Activated CD8-positive, alpha-beta memory T cell treated with anti-CD3 and anti-CD28 coated beads, Interleukin-2, amount 10 ng/mL, durations not matched to agents 7 days and 5 days (primary cell): ENCODE measurements at regions not wholly inside any gene's neighbourhood (a gene's known extent, or its start where the extent isn't known, plus 50 kb on each side); places are given as distances from the start of the nearest gene placed in this dataset.

Experiments
- ATAC-seq: fragments of 150-1000 bp; cut with Tn5 transposase; one replicate; pipeline ENCODE4 v1.10.0; 2021; ENCODE audit warnings: moderate library complexity
- CTCF ChIA-PET: fragments of 350-600 bp; sonication (Branson Sonifier 250); formaldehyde crosslinking; loops from one replicate; lab custom pipeline; 2021; ENCODE audit warnings: antibody characterized with exemption; lab: Charles Lee
- DNase-seq: peaks from one replicate; pipeline ENCODE4 v3.0.0-alpha.2; 2020
- H3K27ac Mint-ChIP-seq: one replicate; pipeline ENCODE4 v1.8.0; 2021; ENCODE audit warnings: mild to moderate bottlenecking, mixed read lengths
- H3K27me3 Mint-ChIP-seq: one replicate; pipeline ENCODE4 v1.8.0; 2021; ENCODE audit warnings: mixed read lengths
- H3K36me3 Mint-ChIP-seq: one replicate; pipeline ENCODE4 v1.8.0; 2021; ENCODE audit warnings: mild to moderate bottlenecking, mixed read lengths
- H3K4me1 Mint-ChIP-seq: one replicate; pipeline ENCODE4 v1.8.0; 2021; ENCODE audit warnings: mixed read lengths
- H3K4me3 Mint-ChIP-seq: one replicate; pipeline ENCODE4 v1.8.0; 2021; ENCODE audit warnings: mild to moderate bottlenecking, moderate library complexity, mixed read lengths
- H3K9me3 Mint-ChIP-seq: one replicate; pipeline ENCODE4 v1.8.0; 2022; ENCODE audit warnings: low read depth, mixed read lengths

DNA sequence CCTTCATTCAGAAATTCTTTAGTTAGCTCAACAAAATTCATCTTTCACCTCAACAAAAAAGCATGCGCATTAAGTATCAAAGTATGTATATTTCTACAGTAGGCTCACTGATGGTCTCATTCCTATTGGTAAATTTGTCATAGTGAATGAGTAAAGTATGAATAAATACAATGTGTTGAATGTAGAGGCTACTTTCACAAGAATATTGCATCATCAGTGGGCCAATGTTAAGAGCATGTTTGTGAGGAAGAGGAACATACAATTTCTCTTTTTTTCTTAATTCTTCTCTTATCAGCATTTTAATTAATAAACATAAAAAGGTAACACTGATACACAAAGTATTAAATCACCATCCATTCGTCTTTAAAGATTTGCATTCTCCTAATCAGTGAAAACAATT lies 505.1 kb downstream of the CETN3 start:
- CTCF ChIA-PET = no interaction called here
- DNase-seq (no peak), ATAC-seq (no peak)
- Mint-ChIP-seq H3K36me3 (no peaks in the 10 kb centered on the region), H3K4me1 (no peaks in the 10 kb centered on the region), H3K4me3 (no peak overlapping the region), H3K27ac (no peak overlapping the region), H3K9me3 (peaks cover 5% of the 10 kb centered on the region), H3K27me3 (no peaks in the 10 kb centered on the region)

DNA sequence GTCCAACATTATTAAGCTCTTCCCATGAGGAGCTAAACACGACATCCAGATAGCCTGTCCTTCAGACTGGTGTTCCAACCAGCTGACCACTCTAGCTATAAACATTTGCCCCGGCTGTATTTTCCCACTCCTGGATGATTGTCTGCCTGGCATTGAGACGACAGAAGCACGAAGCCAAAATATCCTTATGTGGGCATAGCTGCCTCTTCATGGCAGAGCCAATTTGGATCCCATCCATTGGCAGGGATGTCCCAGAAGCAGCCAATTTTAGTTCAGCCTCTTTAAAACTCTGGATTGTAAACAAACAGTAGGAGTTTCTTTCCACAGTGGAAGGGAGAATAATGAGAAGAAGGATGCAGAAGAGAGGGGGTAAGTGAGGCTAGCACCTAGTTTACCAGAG lies 507.6 kb downstream of the CETN3 start:
- H3K9me3 Mint-ChIP-seq = peaks cover 2% of the 10 kb centered on the region
- H3K27ac Mint-ChIP-seq = no peak overlapping the region
- ATAC-seq (no peak), DNase-seq (no peak)
- CTCF ChIA-PET = no interaction called here
- no peaks in the 10 kb centered on the region for H3K27me3 Mint-ChIP-seq
- no peaks in the 10 kb centered on the region for H3K4me1 Mint-ChIP-seq
- H3K36me3 Mint-ChIP-seq = no peaks in the 10 kb centered on the region
- no peak overlapping the region for H3K4me3 Mint-ChIP-seq

DNA sequence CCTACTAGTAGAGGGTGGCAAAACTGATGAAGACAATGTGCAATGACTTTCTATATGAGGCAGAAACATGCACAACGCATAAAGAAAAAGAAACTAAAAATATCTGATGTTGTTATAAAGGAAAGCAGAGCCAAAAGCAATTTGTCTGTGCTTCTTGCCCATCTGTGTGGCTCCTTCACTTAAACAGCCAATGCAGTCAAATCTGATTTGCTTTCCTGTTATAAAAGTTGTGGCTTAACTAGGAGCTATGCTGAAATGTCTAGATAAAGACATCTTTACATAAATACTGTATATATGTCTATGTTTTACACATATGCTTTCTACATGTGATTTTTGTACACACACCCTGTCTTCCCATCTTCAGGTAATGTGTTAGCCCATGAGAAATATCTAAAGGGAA lies 508.2 kb downstream of the CETN3 start:
- no peak for DNase-seq
- Mint-ChIP-seq H3K4me3 (no peak overlapping the region), H3K9me3 (peaks cover 2% of the 10 kb centered on the region), H3K36me3 (no peaks in the 10 kb centered on the region), H3K27ac (no peak overlapping the region), H3K4me1 (no peaks in the 10 kb centered on the region), H3K27me3 (no peaks in the 10 kb centered on the region)
- no peak for ATAC-seq
- CTCF ChIA-PET = no interaction called here

DNA sequence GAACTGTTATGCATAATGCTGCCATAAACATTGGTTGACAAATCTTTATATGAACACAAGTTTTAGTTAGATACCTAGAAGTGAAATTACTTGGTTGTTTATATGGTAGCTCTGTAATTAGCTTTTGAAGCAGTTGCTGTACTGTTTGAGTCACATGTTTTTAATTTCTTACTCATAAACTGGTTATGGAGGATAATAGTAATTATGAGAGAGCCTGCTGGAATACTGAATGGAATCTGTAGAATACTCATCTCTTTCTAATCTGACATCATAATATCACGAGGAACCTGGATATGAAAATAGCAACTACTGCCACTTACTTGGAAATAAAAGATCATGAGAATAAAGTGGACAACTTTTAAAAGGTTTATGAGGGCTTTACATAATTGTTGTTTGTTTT lies 509.2 kb downstream of the CETN3 start:
- Mint-ChIP-seq H3K27me3 (no peaks in the 10 kb centered on the region), H3K36me3 (no peaks in the 10 kb centered on the region), H3K4me1 (no peaks in the 10 kb centered on the region), H3K4me3 (no peak overlapping the region), H3K9me3 (peaks cover 2% of the 10 kb centered on the region), H3K27ac (no peak overlapping the region)
- CTCF ChIA-PET = no interaction called here
- DNase-seq (no peak), ATAC-seq (no peak)

DNA sequence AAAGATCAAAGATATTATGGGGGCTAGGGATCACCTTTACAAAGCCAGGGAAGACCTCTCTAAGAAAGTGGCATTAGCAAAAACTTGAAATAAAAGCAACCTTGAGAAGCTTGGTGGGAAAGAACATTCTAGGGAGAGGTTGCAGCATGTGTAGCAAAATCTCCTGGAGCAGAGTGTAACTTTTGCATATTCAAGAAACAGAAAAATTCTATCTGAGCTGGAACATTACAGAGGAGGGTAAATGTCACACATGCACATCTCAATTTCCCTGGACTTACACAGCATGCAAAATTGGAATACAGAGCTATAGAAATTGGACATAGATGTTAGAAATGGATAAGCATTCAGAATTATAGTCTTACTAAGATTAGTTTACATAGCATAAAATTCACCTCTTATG lies 510.0 kb downstream of the CETN3 start:
- no peak for DNase-seq
- Mint-ChIP-seq H3K4me1 (no peaks in the 10 kb centered on the region), H3K27ac (no peak overlapping the region), H3K4me3 (no peak overlapping the region), H3K9me3 (peaks cover 2% of the 10 kb centered on the region), H3K36me3 (no peaks in the 10 kb centered on the region), H3K27me3 (no peaks in the 10 kb centered on the region)
- ATAC-seq = no peak
- CTCF ChIA-PET = no interaction called here

DNA sequence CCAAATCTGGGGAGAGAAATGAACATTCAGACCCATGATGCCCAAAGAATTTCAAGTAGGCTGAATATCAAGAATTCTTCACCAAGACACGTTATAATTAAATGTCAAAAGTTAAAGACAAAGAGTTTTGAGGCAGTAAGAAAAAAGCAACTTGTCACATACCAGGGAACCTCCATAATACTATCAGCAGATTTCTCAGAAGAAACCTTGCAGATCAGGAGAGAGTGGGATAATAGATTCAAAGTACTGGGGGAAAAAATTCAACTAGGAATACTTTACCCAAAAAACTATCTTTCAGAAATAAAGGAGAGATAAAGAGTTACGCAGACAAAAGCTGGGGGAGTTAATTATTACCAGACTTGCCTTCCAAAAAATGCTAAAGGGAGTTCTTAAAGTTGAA lies 516.0 kb downstream of the CETN3 start:
- no peak for ATAC-seq
- no peak overlapping the region for H3K27ac Mint-ChIP-seq
- H3K27me3 Mint-ChIP-seq = no peaks in the 10 kb centered on the region
- peaks cover 6% of the 10 kb centered on the region for H3K9me3 Mint-ChIP-seq
- no peaks in the 10 kb centered on the region for H3K36me3 Mint-ChIP-seq
- no peaks in the 10 kb centered on the region for H3K4me1 Mint-ChIP-seq
- CTCF ChIA-PET = no interaction called here
- no peak overlapping the region for H3K4me3 Mint-ChIP-seq
- DNase-seq = no peak

DNA sequence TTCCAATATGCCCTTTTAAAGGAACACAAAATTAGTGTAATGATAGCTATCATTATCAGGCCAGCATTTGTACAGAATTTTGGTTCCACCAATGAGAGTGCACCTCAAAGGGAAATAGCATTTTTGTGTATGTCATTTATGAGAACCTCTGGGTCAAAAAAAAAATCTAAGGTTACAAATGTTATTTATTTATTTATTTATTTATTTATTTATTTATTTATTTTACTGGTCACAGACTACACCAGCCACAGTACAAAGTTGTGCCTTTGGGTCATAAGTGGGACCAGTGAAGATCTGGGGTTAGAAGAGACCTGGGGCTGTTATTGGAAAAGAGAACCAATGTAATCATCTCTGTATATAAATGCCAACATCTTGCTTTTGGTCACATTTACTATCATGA lies 523.9 kb downstream of the CETN3 start:
- Mint-ChIP-seq H3K9me3 (peaks cover 2% of the 10 kb centered on the region), H3K36me3 (no peaks in the 10 kb centered on the region), H3K4me1 (no peaks in the 10 kb centered on the region), H3K27me3 (no peaks in the 10 kb centered on the region), H3K4me3 (no peak overlapping the region), H3K27ac (no peak overlapping the region)
- DNase-seq (no peak), ATAC-seq (no peak)
- CTCF ChIA-PET = no interaction called here

DNA sequence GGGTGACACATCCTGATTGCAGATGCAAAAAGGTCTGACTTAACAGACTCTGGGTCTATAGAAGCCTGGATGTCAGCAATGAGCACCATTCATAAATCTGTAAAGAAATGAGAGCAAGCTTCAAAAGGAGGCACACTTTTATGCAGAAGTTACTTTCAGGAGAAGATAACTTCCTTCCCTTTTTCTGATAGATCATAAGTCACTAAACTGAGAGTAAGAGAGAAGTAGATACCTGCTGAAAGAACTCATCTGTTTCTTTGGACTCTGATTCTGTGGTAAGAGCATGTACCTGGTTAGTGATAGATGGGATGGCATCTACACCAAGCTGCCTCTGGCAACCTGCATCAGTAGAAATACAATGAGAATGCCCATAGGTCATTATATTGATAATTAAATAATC lies 525.6 kb downstream of the CETN3 start:
- H3K4me3 Mint-ChIP-seq = no peak overlapping the region
- CTCF ChIA-PET = no interaction called here
- no peaks in the 10 kb centered on the region for H3K27me3 Mint-ChIP-seq
- peaks cover 5% of the 10 kb centered on the region for H3K9me3 Mint-ChIP-seq
- ATAC-seq (no peak), DNase-seq (no peak)
- no peaks in the 10 kb centered on the region for H3K36me3 Mint-ChIP-seq
- no peaks in the 10 kb centered on the region for H3K4me1 Mint-ChIP-seq
- H3K27ac Mint-ChIP-seq = no peak overlapping the region

DNA sequence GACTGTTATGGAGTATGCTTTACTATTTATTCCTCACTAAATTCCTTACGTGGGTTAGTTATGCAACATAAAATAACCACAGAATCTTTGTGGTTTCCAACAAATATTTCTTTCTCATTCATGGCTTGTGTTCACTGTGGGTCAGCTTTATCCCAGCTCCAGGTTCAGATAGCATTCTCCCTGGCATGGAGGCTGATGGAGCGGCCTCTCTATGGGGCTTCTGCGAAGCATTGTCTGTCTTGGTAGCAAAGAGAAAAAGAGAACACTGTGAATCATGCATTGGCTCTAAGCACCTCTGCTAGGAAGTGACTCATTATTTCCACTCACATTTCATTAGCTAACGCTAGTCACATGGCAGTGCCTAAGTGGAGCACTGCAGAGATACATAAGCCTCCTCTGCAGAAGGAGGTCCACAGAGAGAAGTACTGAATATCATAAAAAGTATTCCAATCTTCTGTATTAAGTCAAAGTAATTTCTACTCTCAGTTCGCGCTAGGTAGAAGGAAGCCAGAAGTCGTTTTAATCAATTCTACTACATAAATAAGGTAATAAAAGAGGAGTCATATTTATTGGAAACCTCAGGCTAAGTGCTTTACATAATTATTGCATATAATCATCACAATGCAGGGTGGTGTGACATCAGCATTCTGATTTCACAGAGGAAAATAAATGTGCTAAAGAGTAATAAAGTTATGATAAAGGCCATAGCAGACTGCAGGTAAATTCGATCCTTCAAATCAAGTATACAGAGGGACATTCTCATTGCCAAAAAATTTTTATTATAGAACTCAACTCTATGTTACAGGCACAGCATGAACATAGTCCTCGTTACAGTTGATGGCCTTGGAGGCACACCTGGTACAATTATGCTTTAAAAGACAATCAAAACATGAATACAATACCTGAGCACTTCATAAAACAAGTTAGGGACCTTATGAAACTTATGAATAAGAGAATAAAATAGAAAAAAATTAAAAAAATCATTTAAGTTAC lies 531.1 kb downstream of the CETN3 start:
- CTCF ChIA-PET = no interaction called here
- H3K27ac Mint-ChIP-seq = no peak overlapping the region
- H3K27me3 Mint-ChIP-seq = no peaks in the 10 kb centered on the region
- H3K4me3 Mint-ChIP-seq = no peak overlapping the region
- no peaks in the 10 kb centered on the region for H3K4me1 Mint-ChIP-seq
- H3K36me3 Mint-ChIP-seq = no peaks in the 10 kb centered on the region
- ATAC-seq (no peak), DNase-seq (no peak)
- peaks cover 5% of the 10 kb centered on the region for H3K9me3 Mint-ChIP-seq

DNA sequence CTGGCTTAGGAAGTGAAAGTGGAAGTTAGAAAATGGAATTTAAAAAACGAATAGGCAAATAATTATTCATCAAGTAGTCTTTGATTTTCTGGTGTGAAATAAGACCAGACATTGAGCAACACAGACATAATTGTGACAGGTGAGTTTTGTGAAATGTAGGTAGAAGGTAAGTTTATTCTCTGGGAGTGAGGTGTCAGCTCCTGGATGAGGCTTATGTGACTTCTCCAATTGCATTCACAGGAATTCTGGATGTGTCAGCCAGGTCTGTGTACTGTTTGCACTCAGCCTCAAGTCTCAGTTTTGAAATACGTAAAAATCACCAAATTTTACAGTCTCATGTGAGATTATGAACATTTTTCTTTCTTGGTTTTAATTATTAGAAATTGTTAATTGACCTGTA lies 537.6 kb downstream of the CETN3 start:
- CTCF ChIA-PET = no interaction called here
- H3K27ac Mint-ChIP-seq = no peak overlapping the region
- ATAC-seq = no peak
- no peaks in the 10 kb centered on the region for H3K36me3 Mint-ChIP-seq
- H3K27me3 Mint-ChIP-seq = no peaks in the 10 kb centered on the region
- H3K4me3 Mint-ChIP-seq = no peak overlapping the region
- no peaks in the 10 kb centered on the region for H3K4me1 Mint-ChIP-seq
- DNase-seq = no peak
- H3K9me3 Mint-ChIP-seq = no peaks in the 10 kb centered on the region

DNA sequence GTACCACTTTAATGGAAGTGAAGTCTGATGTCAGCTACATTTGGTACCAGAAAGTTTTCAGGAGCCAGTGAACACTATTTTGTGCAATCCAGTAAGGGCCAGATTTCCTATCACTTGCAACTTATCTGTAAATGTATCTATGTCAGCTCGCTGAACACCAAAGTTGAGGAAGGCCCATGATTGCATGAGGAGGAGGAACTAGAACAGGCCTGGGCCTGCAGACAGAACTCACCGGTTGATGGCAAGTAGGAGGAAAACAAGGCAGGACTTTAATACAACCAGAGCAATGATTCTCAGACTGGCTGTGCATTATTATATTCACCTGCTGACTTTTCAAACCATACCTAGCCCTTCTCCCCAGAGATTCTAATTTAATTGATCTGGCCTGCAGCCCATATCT lies 540.2 kb downstream of the CETN3 start:
- H3K27me3 Mint-ChIP-seq = no peaks in the 10 kb centered on the region
- H3K9me3 Mint-ChIP-seq = peaks cover under 1% of the 10 kb centered on the region
- ATAC-seq = no peak
- CTCF ChIA-PET = no interaction called here
- no peak for DNase-seq
- H3K4me3 Mint-ChIP-seq = no peak overlapping the region
- H3K27ac Mint-ChIP-seq = no peak overlapping the region
- no peaks in the 10 kb centered on the region for H3K4me1 Mint-ChIP-seq
- H3K36me3 Mint-ChIP-seq = no peaks in the 10 kb centered on the region

DNA sequence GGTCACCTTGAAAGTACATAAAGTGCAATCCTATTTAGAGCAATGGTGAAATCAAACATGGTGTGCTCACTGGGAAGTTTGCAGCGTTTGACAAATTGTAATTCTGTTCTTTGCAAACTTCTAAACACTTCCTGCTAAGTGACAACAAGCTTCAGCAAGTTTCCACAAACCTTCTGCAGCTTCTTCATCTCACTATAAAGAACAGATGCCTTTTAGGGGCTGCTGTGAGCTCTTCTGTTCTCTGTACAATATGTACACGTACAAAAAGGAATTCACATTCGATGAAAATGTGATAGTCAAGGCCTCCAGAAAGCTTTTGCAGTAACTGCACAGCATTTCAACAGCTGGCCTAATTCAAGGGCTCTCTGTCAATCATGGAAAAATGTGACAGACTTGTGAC lies 543.1 kb downstream of the CETN3 start:
- CTCF ChIA-PET = interaction anchor here (0.6 kb wide), 1 partner anchor 622 kb away, joined by 3 read pairs; no protein-coding TSS in a partner anchor
- Mint-ChIP-seq H3K27ac (no peak overlapping the region), H3K27me3 (no peaks in the 10 kb centered on the region), H3K4me1 (no peaks in the 10 kb centered on the region), H3K36me3 (no peaks in the 10 kb centered on the region), H3K4me3 (no peak overlapping the region), H3K9me3 (peaks cover 1% of the 10 kb centered on the region)
- ATAC-seq (no peak), DNase-seq (no peak)

DNA sequence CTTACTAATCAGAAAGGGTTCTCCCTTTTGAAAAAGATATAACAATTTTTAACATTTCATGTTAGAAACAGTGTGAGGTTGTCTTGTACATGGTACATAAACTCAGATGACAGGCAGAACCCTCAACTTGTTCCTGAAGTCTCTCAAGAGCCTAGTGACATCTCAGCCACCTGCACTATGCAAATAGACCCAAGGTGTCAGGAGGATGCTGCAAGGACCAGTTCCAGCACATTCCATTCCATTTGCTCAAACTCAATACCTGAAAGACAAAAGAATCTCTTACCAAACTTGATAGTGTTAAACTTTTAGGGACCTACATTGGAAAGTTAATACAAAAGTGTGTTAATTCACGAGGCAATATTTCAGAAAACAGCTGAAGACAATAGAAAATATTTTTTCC lies 544.6 kb downstream of the CETN3 start:
- CTCF ChIA-PET = no interaction called here
- Mint-ChIP-seq H3K27ac (no peak overlapping the region), H3K36me3 (no peaks in the 10 kb centered on the region), H3K4me3 (no peak overlapping the region), H3K9me3 (peaks cover 1% of the 10 kb centered on the region), H3K4me1 (no peaks in the 10 kb centered on the region), H3K27me3 (no peaks in the 10 kb centered on the region)
- ATAC-seq = no peak
- no peak for DNase-seq

DNA sequence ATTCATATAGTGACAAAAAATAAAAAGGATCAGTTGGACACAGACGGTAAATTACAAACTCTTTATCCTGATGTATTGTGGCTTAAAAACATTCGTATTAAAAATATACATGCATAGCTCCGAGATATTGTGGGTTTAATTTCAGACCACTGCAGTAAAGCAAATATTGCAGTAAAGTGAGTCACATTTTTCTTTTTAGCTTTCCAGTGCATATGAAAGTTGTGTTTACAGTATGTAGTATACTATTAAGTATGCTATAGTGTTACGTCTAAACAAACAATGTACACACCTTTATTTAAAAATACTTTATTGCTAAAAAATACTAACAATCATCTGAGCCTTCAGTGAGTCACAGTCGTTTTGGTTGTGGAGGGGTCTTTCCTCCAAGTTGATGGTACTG lies 551.8 kb downstream of the CETN3 start:
- H3K9me3 Mint-ChIP-seq = peaks cover 5% of the 10 kb centered on the region
- H3K27me3 Mint-ChIP-seq = no peaks in the 10 kb centered on the region
- H3K4me3 Mint-ChIP-seq = no peak overlapping the region
- no peaks in the 10 kb centered on the region for H3K36me3 Mint-ChIP-seq
- no peaks in the 10 kb centered on the region for H3K4me1 Mint-ChIP-seq
- H3K27ac Mint-ChIP-seq = no peak overlapping the region
- ATAC-seq = no peak
- CTCF ChIA-PET = no interaction called here
- DNase-seq = no peak
